Activated CD4-positive, alpha-beta T cell treated with anti-CD3 and anti-CD28 coated beads for 48 hours (primary cell): ENCODE measurements at regions not wholly inside any gene's neighbourhood (a gene's known extent, or its start where the extent isn't known, plus 50 kb on each side); places are given as distances from the start of the nearest gene placed in this dataset.

Experiments used
- DNase-seq: peaks from one replicate; pipeline ENCODE4 v3.0.0-alpha.2; 2020

- no peak for DNase-seq
Measured at GRCh38 chr7:142311876-142312275, 54.0 kb upstream of the PRSS58 start.

- DNase-seq, result no peak
Measured at GRCh38 chr7:142308918-142309317, 51.1 kb upstream of the PRSS58 start.

GRCh38 chr7:142308326-142308725 is 50.5 kb upstream of the PRSS58 start:
- DNase-seq, result no peak
